Esophagus muscularis mucosa (tissue), 3 donors: ENCODE measurements at regions not wholly inside any gene's neighbourhood (a gene's known extent, or its start where the extent isn't known, plus 50 kb on each side); places are given as distances from the start of the nearest gene placed in this dataset.

ENCODE experiments used
- EP300 ChIP-seq: sonication (generic); formaldehyde crosslinking; IDR thresholded peaks from one replicate; pipeline ENCODE4 v1.6.1; 2017; ENCODE audit warnings: antibody characterized with exemption
- TF ChIP-seq, protein P1 (sequence below), 3 experiments: fragments of 200-600 bp in 2 of 3; fragments of 450-650 bp in 1 of 3; sonication (generic) in 2 of 3; IDR thresholded peaks; one replicate each; pipeline ENCODE4 v1.5.1; 2017 to 2019; ENCODE audit warnings: antibody characterized with exemption in 3 of 3, mild to moderate bottlenecking in 2 of 3, moderate library complexity in 1 of 3

DNA sequence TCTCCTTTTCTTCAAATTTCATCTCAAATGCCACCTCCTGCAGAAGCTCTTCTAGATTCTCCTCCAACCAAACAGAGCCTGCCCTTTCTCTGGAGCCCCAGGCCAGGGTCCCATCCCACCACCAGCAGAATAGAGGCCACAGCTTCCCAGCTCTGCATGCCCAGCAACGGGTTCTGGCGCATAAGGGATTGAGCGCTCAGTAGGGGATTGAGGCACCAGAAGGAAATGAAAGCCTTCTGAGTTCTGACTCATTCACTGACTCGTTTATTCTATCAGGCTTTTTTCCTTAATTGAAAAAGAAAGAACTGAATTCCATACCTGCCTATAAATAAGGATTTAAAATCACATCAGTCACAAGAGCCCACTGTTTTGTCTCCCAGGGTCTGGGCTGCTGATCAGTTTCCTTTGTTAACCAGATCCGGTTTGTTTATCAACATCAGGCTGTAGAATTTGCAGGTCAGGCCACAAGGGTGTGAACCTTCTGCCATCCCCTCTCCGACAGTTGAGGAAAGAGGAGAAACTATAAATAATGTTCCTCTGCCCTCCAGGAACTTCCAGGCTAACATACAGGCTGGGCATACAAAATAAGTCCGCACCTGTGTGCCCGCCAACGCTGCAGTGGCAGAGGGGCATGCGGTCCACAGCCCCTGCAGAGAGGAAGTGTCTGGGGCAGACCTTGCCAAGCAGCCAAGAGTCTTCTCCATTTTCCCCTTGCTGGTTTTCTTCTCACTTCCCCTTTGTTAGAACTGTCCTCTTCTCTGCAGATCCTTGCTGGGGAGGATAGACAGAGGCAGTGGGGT, 63.5 kb upstream of the PRDM11 start:
- TF ChIP-seq, protein P1, sequence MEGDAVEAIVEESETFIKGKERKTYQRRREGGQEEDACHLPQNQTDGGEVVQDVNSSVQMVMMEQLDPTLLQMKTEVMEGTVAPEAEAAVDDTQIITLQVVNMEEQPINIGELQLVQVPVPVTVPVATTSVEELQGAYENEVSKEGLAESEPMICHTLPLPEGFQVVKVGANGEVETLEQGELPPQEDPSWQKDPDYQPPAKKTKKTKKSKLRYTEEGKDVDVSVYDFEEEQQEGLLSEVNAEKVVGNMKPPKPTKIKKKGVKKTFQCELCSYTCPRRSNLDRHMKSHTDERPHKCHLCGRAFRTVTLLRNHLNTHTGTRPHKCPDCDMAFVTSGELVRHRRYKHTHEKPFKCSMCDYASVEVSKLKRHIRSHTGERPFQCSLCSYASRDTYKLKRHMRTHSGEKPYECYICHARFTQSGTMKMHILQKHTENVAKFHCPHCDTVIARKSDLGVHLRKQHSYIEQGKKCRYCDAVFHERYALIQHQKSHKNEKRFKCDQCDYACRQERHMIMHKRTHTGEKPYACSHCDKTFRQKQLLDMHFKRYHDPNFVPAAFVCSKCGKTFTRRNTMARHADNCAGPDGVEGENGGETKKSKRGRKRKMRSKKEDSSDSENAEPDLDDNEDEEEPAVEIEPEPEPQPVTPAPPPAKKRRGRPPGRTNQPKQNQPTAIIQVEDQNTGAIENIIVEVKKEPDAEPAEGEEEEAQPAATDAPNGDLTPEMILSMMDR (IDR thresholded peaks at IDR 0.05): no peak
- TF ChIP-seq EP300: no peak
